Gastrocnemius medialis (tissue), 4 donors: ENCODE measurements at regions not wholly inside any gene's neighbourhood (a gene's known extent, or its start where the extent isn't known, plus 50 kb on each side); places are given as distances from the start of the nearest gene placed in this dataset.

Experiments
- POLR2A ChIP-seq, 2 donors: fragments of 450-650 bp; IDR thresholded peaks; one replicate each; pipeline ENCODE4 v1.6.1; 2017; ENCODE audit warnings: antibody characterized with exemption in 2 of 2, mild to moderate bottlenecking in 2 of 2, moderate library complexity in 2 of 2
- TF ChIP-seq, protein P1 (sequence below), 5 experiments: fragments of 450-650 bp in 3 of 5; fragments of 200-600 bp in 2 of 5; sonication (generic) in 2 of 5; IDR thresholded peaks in 4 of 5; conservative IDR thresholded peaks in 1 of 5; 1 replicate in 4 of 5; 2 replicates in 1 of 5; pipeline ENCODE4 v1.5.1; 2016 to 2019; ENCODE audit warnings: antibody characterized with exemption in 5 of 5, mild to moderate bottlenecking in 3 of 5, moderate library complexity in 3 of 5

DNA sequence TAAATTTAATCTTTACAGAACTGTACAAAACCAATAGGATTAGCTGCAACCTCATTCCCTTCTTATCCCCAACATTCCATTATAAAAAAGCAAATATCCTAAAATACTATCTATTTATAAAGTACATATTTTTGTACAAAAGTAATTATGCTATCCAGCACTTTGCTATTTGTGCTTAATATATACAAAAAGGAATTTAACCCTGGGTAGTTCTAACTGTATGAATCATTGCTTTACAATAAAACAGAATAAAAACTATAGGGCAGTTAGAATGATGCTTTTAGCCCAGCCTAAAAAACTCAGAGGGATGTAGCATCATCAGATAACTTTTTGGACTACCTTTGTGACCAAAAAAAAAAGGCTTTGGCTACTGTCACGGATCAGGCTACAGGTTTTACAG is 49.9 kb upstream of the KLHL31 start:
- no peak for TF ChIP-seq POLR2A (IDR thresholded peaks at IDR 0.05)
- TF ChIP-seq, protein P1, sequence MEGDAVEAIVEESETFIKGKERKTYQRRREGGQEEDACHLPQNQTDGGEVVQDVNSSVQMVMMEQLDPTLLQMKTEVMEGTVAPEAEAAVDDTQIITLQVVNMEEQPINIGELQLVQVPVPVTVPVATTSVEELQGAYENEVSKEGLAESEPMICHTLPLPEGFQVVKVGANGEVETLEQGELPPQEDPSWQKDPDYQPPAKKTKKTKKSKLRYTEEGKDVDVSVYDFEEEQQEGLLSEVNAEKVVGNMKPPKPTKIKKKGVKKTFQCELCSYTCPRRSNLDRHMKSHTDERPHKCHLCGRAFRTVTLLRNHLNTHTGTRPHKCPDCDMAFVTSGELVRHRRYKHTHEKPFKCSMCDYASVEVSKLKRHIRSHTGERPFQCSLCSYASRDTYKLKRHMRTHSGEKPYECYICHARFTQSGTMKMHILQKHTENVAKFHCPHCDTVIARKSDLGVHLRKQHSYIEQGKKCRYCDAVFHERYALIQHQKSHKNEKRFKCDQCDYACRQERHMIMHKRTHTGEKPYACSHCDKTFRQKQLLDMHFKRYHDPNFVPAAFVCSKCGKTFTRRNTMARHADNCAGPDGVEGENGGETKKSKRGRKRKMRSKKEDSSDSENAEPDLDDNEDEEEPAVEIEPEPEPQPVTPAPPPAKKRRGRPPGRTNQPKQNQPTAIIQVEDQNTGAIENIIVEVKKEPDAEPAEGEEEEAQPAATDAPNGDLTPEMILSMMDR (IDR thresholded peaks at IDR 0.05 in 4 of 5, conservative IDR thresholded peaks at IDR 0.05 in 1 of 5) = no peak
